Heart left ventricle (tissue), 16 donors: ENCODE measurements at regions not wholly inside any gene's neighbourhood (a gene's known extent, or its start where the extent isn't known, plus 50 kb on each side); places are given as distances from the start of the nearest gene placed in this dataset.
A peak's percentile ranks its signal among the peaks of the same experiment; 100 is the strongest.

ENCODE experiments used
- ATAC-seq, 4 donors: fragments of 200-7000 bp; cut with Tn5 transposase; one replicate each; pipeline ENCODE4 v1.9.1; 2020 to 2022; ENCODE audit warnings: moderate library complexity in 4 of 4, mild to moderate bottlenecking in 3 of 4, moderate number of reproducible peaks in 1 of 4
- DNase-seq, 5 donors: peaks; one replicate each; pipeline ENCODE4 v3.0.0-alpha.2; 2020
- H3K27ac ChIP-seq, 12 donors: fragments of 200-600 bp; sonication (generic) in 4 of 12; one replicate each; pipeline versions ENCODE4 v1.5.0 to v1.8.0; 2016 to 2022; ENCODE audit warnings: mild to moderate bottlenecking in 2 of 12
- H3K27me3 ChIP-seq, 9 donors: fragments of 200-600 bp; sonication (generic) in 2 of 9; one replicate each; pipeline versions ENCODE4 v1.5.1 to v1.8.0; 2016 to 2022; ENCODE audit warnings: mild to moderate bottlenecking in 3 of 9
- H3K36me3 ChIP-seq, 9 donors: fragments of 200-600 bp; sonication (generic) in 2 of 9; one replicate each; pipeline versions ENCODE4 v1.5.0 to v1.8.0; 2018 to 2022; ENCODE audit warnings: mild to moderate bottlenecking in 2 of 9
- H3K4me1 ChIP-seq, 12 donors: fragments of 200-600 bp; sonication (generic) in 4 of 12; one replicate each; pipeline versions ENCODE4 v1.5.0 to v1.8.0; 2016 to 2022; ENCODE audit warnings: mild to moderate bottlenecking in 3 of 12
- H3K4me3 ChIP-seq, 12 donors: fragments of 200-600 bp; sonication (generic) in 4 of 12; one replicate each; pipeline versions ENCODE4 v1.5.0 to v1.8.0; 2017 to 2022; ENCODE audit warnings: mild to moderate bottlenecking in 9 of 12, moderate library complexity in 4 of 12
- H3K9me3 ChIP-seq, 12 donors: fragments of 200-600 bp; sonication (generic) in 4 of 12; one replicate each; pipeline versions ENCODE4 v1.5.0 to v1.8.0; 2016 to 2022; ENCODE audit warnings: mild to moderate bottlenecking in 1 of 12
- CTCF ChIP-seq, 12 donors: fragments of 200-600 bp; sonication (generic) in 4 of 12; IDR thresholded peaks; one replicate each; pipeline versions ENCODE4 v1.5.0 to v1.8.0; 2018 to 2022; ENCODE audit warnings: antibody characterized with exemption in 12 of 12, mild to moderate bottlenecking in 5 of 12
- POLR2A ChIP-seq, 2 donors: fragments of 450-650 bp; IDR thresholded peaks; one replicate each; pipeline ENCODE4 v1.6.1; 2017; ENCODE audit warnings: antibody characterized with exemption in 2 of 2, mild to moderate bottlenecking in 2 of 2, moderate library complexity in 2 of 2
- WGBS, 4 donors: extraction: QIAGEN DNeasy Blood & Tissue Kit in 2 of 4; methylation state at CpG; one replicate each; pipeline versions ENCODE4 v1.1.5 to v1.1.7; 2013 to 2018; 5-methylcytosine and 5-hydroxymethylcytosine counted together
- intact Hi-C, 10 donors: fragments of 100-400 bp; cut with DNase I; formaldehyde crosslinking; loops; one replicate each; pipeline versions ENCODE4 v1.11.1 to v1.14.2; 2022
- donor health status: ischemic (EF 13 %, LVEDD 7.1; RV severe dilation, severe dysfunction).
- donor health status: healthy with polysubstance abuse.
- donor health status: DM: no; HTN: yes; CAD: no.
- donor health status: DM: no; HTN: no; CAD: no.
- donor health status: ischemic (EF 25% LVEDD 6.9; RV normal size, moderate dysfunction).
- donor health status: ischemic (EF 25% LVEDD 5.7; RV mildly dilated, moderate dysfunction).
- donor health status: healthy.
- donor health status: DM: yes; HTN: yes; CAD: no.
- donor health status: ischemic (EF 35%, LVEDD 5.7; RV mildly dilated, moderate dysfunction).
- donor health status: nonischemic (EF 11% LVEDD 7.7; RV severe dilation, severe dysfunction).
- donor health status: DM: yes; HTN: yes; CAD: no.
- donor health status: PGD.
- donor health status: ischemic (EF 29% LVEDD 5.4; RV normal size, mild dysfunction).
- donor health status: nonischemic (EF 23%, LVEDD 6.1; RV moderate dilation, normal function).

DNA sequence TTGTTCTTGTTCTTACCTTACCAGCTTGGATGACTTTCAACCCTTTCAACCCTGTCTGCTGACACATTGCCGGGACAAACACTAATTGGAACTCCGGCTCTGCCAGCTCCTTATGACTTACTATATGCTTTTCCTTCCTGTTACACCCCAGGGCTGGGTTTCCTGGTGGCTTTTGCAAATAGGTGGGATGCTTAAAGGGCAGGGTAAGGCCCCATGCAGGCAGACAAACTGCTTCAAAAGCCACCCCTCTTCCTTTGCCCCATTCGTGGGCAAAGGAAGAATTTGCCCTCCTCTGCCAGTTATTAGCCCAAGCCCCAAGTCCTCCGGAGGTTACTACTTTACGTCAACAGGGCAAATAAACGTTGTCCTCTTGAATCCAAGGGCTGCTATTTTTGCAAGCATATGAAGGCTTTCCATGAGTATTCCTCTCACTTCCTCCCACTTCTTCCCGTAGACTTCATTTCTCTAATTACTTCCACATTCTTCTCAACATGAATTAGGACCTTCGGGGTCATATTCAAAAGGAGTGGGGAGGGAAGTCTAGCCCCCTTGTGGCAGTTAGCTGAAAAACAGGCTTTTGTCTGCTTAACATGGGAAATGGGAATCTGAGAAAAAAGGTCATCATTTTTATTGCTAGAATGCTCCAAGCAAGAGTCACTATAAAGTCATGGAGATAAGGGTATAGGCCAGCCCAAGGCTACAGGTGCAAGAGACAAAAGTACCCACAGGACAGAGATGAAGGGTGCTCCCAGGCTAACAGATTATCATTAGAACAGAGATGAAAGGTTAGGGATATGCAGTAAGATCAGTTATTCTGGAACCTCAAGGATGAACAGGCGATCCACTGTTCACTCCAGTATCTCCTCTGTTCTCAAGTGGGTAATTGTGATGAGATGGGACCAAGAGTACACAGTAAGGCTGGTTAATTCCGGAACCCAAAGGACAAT, 56.3 kb upstream of the FSTL1 start:
- Histone ChIP-seq H3K36me3 (no peaks in the 10 kb centered on the region), H3K9me3 (peaks cover 0 to 6% (median 0%) of the 10 kb centered on the region in 12 donors), H3K27me3 (no peaks in the 10 kb centered on the region), H3K4me3 (peak overlapping the region in 2 of 12 donors; percentile 1 to 28), H3K27ac (peak overlapping the region in 8 of 12 donors; percentile 4 to 36 (median 27)), H3K4me1 (peaks cover 0 to 25% (median 14%) of the 10 kb centered on the region in 12 donors)
- intact Hi-C loops, result loop anchor here (2.0 to 10.0 kb wide), 14 partner anchors 50 to 265 kb away; partner anchors contain the start of genes FSTL1 (in 6 of the 10) and LRRC58 (in 1 of the 10)
- ATAC-seq, result peak in 3 of 4 donors; percentile 38 to 77 (median 67)
- TF ChIP-seq CTCF (IDR thresholded peaks at IDR 0.05) (peak; percentile 55 to 76 (median 68)), POLR2A (IDR thresholded peaks at IDR 0.05) (no peak)
- peak in 2 of 5 donors; percentile 17 to 40 for DNase-seq
- 41 to 55% (median 46%) methylated on average over 10 of the region's 10 CpGs for WGBS, 4 donors

- Histone ChIP-seq H3K27ac (peak overlapping the region in 4 of 12 donors; percentile 4 to 33 (median 22)), H3K27me3 (no peaks in the 10 kb centered on the region), H3K4me3 (no peak overlapping the region), H3K4me1 (peaks cover 0 to 25% (median 14%) of the 10 kb centered on the region in 12 donors), H3K9me3 (peaks cover 0 to 6% (median 0%) of the 10 kb centered on the region in 12 donors), H3K36me3 (no peaks in the 10 kb centered on the region)
- TF ChIP-seq POLR2A (IDR thresholded peaks at IDR 0.05) (no peak), CTCF (IDR thresholded peaks at IDR 0.05) (no peak)
- intact Hi-C loops, result loop anchor here (2.0 to 10.0 kb wide), 14 partner anchors 51 to 264 kb away; partner anchors contain the start of genes FSTL1 (in 6 of the 10) and LRRC58 (in 1 of the 10)
- ATAC-seq (peak in 3 of 4 donors; percentile 18 to 39 (median 22)), DNase-seq (no peak)
- 35 to 48% (median 44%) methylated on average over 5 of the region's 5 CpGs for WGBS, 4 donors
These were observed 55.5 kb upstream of the FSTL1 start for GRCh38 chr3:120506076-120506827.

GRCh38 chr3:120503727-120504616, 53.2 kb upstream of the FSTL1 start:
- intact Hi-C loops, result loop anchor here in 2 of 10 donors (10.0 kb wide), 2 partner anchors 49 to 79 kb away; partner anchors contain the start of gene FSTL1 (in 1 of the 2)
- H3K4me3 ChIP-seq, result no peak overlapping the region
- no peak for TF ChIP-seq POLR2A (IDR thresholded peaks at IDR 0.05)
- no peak for TF ChIP-seq CTCF (IDR thresholded peaks at IDR 0.05)
- H3K9me3 ChIP-seq, result no peaks in the 10 kb centered on the region
- peaks cover 0 to 30% (median 14%) of the 10 kb centered on the region in 12 donors for H3K4me1 ChIP-seq
- WGBS, 4 donors, result 95 to 98% (median 96%) methylated on average over 5 of the region's 5 CpGs
- DNase-seq (no peak), ATAC-seq (no peak)
- H3K27me3 ChIP-seq, result no peaks in the 10 kb centered on the region
- no peak overlapping the region for H3K27ac ChIP-seq
- no peaks in the 10 kb centered on the region for H3K36me3 ChIP-seq
